Tibial nerve (tissue), 4 donors: ENCODE measurements at regions not wholly inside any gene's neighbourhood (a gene's known extent, or its start where the extent isn't known, plus 50 kb on each side); places are given as distances from the start of the nearest gene placed in this dataset.

Experiments used
- DNase-seq, 2 donors: peaks; one replicate each; pipeline ENCODE4 v3.0.0-alpha.2; 2019; ENCODE audit warnings: low spot score in 2 of 2
- H3K27ac ChIP-seq, 4 donors: fragments of 200-600 bp; sonication (generic) in 3 of 4; one replicate each; pipeline ENCODE4 v1.5.1; 2017 to 2019; ENCODE audit warnings: mild to moderate bottlenecking in 1 of 4
- H3K27me3 ChIP-seq, 2 donors: fragments of 200-600 bp; sonication (generic) in 1 of 2; one replicate each; pipeline versions ENCODE4 v1.5.1 to v1.6.0; 2017 to 2019
- H3K36me3 ChIP-seq, 3 donors: fragments of 200-600 bp; sonication (generic); one replicate each; pipeline ENCODE4 v1.5.1; 2018 to 2019
- H3K4me1 ChIP-seq, 4 donors: fragments of 200-600 bp; sonication (generic) in 3 of 4; one replicate each; pipeline ENCODE4 v1.5.1; 2017 to 2019
- H3K4me3 ChIP-seq, 4 donors: fragments of 200-600 bp; sonication (generic) in 3 of 4; one replicate each; pipeline ENCODE4 v1.5.1; 2017 to 2019; ENCODE audit warnings: mild to moderate bottlenecking in 1 of 4, moderate library complexity in 1 of 4
- H3K9me3 ChIP-seq, 4 donors: fragments of 200-600 bp; sonication (generic) in 3 of 4; one replicate each; pipeline ENCODE4 v1.5.1; 2017 to 2019
- CTCF ChIP-seq, 5 experiments: fragments of 200-600 bp in 3 of 5; fragments of 450-650 bp in 2 of 5; sonication (generic) in 3 of 5; IDR thresholded peaks; one replicate each; pipeline ENCODE4 v1.5.1; 2016 to 2019; ENCODE audit warnings: antibody characterized with exemption in 5 of 5, mild to moderate bottlenecking in 3 of 5, moderate library complexity in 2 of 5
- EP300 ChIP-seq, 2 donors: sonication (generic); formaldehyde crosslinking; IDR thresholded peaks; one replicate each; pipeline ENCODE4 v1.6.1; 2017; ENCODE audit warnings: antibody characterized with exemption in 2 of 2, mild to moderate bottlenecking in 1 of 2
- POLR2A ChIP-seq, 2 donors: fragments of 450-650 bp; IDR thresholded peaks; one replicate each; pipeline ENCODE4 v1.6.1; 2017; ENCODE audit warnings: antibody characterized with exemption in 2 of 2, mild to moderate bottlenecking in 2 of 2, moderate library complexity in 2 of 2
- WGBS, 2 donors: methylation state at CpG; one replicate each; pipeline ENCODE4 v1.1.5; 2018; 5-methylcytosine and 5-hydroxymethylcytosine counted together

- no peaks in the 10 kb centered on the region for H3K27me3 ChIP-seq
- no peak for TF ChIP-seq CTCF (IDR thresholded peaks at IDR 0.05)
- no peak for TF ChIP-seq POLR2A (IDR thresholded peaks at IDR 0.05)
- TF ChIP-seq EP300 (IDR thresholded peaks at IDR 0.05), result no peak
- H3K4me3 ChIP-seq, result no peak overlapping the region
- H3K27ac ChIP-seq, result peak overlapping the region in 1 of 4 donors; percentile 39
- WGBS, 2 donors, result 67 to 78% methylated on average over 3 of the region's 3 CpGs
- H3K36me3 ChIP-seq, result no peaks in the 10 kb centered on the region
- no peaks in the 10 kb centered on the region for H3K4me1 ChIP-seq
- H3K9me3 ChIP-seq, result peaks cover 0 to 10% (median 0%) of the 10 kb centered on the region in 4 donors
- DNase-seq, result no peak
Observed at GRCh38 chr11:95536047-95536690, 253.4 kb downstream of the FAM76B start.

- no peaks in the 10 kb centered on the region for H3K4me1 ChIP-seq
- no peaks in the 10 kb centered on the region for H3K36me3 ChIP-seq
- TF ChIP-seq EP300 (IDR thresholded peaks at IDR 0.05) (no peak), POLR2A (IDR thresholded peaks at IDR 0.05) (no peak), CTCF (IDR thresholded peaks at IDR 0.05) (no peak)
- no peak for DNase-seq
- H3K9me3 ChIP-seq, result peaks cover 0 to 10% (median 0%) of the 10 kb centered on the region in 4 donors
- no peaks in the 10 kb centered on the region for H3K27me3 ChIP-seq
- no peak overlapping the region for H3K4me3 ChIP-seq
- no peak overlapping the region for H3K27ac ChIP-seq
Observed at GRCh38 chr11:95534809-95535208, 254.8 kb downstream of the FAM76B start.

- WGBS, 2 donors, result 82 to 95% methylated on average over 1 of the region's 1 CpG
Observed at GRCh38 chr11:95534226-95534625, 255.4 kb downstream of the FAM76B start.

DNA sequence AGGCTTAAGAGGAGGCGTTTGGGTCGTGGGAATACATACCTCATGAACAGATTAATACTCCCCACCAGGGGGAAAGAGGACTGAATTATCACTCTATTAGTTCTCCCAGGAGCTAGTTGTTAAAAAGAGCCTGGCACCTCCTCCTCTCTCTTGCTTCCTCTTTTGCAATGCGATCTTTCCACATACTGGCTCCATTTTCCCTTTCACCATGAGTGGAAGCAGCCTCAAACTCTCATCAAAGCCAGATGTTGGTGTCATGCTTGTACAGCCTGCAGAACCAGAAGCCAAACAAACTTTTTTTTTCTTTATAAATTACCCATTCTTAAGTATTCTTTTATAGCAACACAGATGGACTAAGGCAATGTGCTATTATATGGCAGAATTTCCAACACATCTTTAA is 258.5 kb downstream of the FAM76B start:
- Histone ChIP-seq H3K4me1 (no peaks in the 10 kb centered on the region), H3K27ac (no peak overlapping the region), H3K4me3 (no peak overlapping the region), H3K36me3 (no peaks in the 10 kb centered on the region), H3K9me3 (peaks cover 0 to 10% (median 0%) of the 10 kb centered on the region in 4 donors), H3K27me3 (no peaks in the 10 kb centered on the region)
- 79 to 85% methylated on average over 3 of the region's 3 CpGs for WGBS, 2 donors
- no peak for DNase-seq
- TF ChIP-seq EP300 (IDR thresholded peaks at IDR 0.05) (no peak), CTCF (IDR thresholded peaks at IDR 0.05) (no peak), POLR2A (IDR thresholded peaks at IDR 0.05) (no peak)

More at GRCh38 chr11:95534226-95534625, 255.4 kb downstream of the FAM76B start:
- Histone ChIP-seq H3K4me1 (no peaks in the 10 kb centered on the region), H3K4me3 (no peak overlapping the region), H3K27ac (no peak overlapping the region), H3K9me3 (peaks cover 0 to 10% (median 0%) of the 10 kb centered on the region in 4 donors), H3K36me3 (no peaks in the 10 kb centered on the region), H3K27me3 (no peaks in the 10 kb centered on the region)
- no peak for DNase-seq
- TF ChIP-seq CTCF (IDR thresholded peaks at IDR 0.05) (no peak), POLR2A (IDR thresholded peaks at IDR 0.05) (no peak)

GRCh38 chr11:95524314-95525036 is 265.1 kb downstream of the FAM76B start:
- Histone ChIP-seq H3K27ac (peak overlapping the region in 1 of 4 donors; percentile 4), H3K27me3 (no peaks in the 10 kb centered on the region)
- WGBS, 2 donors, result 46 to 69% methylated on average over 4 of the region's 4 CpGs

More at GRCh38 chr11:95524314-95525036, 265.1 kb downstream of the FAM76B start:
- TF ChIP-seq CTCF (IDR thresholded peaks at IDR 0.05), result no peak
- no peak for TF ChIP-seq EP300 (IDR thresholded peaks at IDR 0.05)
- no peak for TF ChIP-seq POLR2A (IDR thresholded peaks at IDR 0.05)
- no peaks in the 10 kb centered on the region for H3K4me1 ChIP-seq
- H3K4me3 ChIP-seq, result no peak overlapping the region
- no peak for DNase-seq
- H3K9me3 ChIP-seq, result no peaks in the 10 kb centered on the region
- no peaks in the 10 kb centered on the region for H3K36me3 ChIP-seq
